GM12872 (cell line): ENCODE measurements at regions not wholly inside any gene's neighbourhood (a gene's known extent, or its start where the extent isn't known, plus 50 kb on each side); places are given as distances from the start of the nearest gene placed in this dataset.

Experiments
- TF ChIP-seq, protein P1 (sequence below): IDR thresholded peaks from 3 replicates; pipeline ENCODE4 v1.5.1; 2011; ENCODE audit warnings: low read depth, mild to moderate bottlenecking, low read length, moderate library complexity; ENCODE audit not compliant: insufficient read depth

DNA sequence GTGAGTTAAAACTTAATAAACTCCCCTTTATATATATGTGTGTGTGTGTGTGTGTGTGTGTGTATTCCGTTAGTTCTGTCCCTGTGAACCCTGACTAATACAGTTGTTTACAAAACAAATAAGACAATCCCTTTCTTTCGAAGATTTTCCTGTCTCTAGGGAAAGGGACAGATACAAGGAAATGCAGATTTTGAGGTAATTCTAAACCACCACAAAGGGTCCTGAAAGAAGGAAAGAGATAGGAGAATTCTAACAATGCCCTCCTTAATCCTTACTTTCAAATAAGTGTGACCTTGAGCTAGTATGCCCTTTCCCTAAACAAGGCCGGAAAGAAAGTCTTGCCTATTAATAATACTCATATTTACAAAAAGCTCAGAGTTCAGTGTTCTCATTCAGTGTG, 164.8 kb upstream of the COL11A1 start:
- TF ChIP-seq, protein P1, sequence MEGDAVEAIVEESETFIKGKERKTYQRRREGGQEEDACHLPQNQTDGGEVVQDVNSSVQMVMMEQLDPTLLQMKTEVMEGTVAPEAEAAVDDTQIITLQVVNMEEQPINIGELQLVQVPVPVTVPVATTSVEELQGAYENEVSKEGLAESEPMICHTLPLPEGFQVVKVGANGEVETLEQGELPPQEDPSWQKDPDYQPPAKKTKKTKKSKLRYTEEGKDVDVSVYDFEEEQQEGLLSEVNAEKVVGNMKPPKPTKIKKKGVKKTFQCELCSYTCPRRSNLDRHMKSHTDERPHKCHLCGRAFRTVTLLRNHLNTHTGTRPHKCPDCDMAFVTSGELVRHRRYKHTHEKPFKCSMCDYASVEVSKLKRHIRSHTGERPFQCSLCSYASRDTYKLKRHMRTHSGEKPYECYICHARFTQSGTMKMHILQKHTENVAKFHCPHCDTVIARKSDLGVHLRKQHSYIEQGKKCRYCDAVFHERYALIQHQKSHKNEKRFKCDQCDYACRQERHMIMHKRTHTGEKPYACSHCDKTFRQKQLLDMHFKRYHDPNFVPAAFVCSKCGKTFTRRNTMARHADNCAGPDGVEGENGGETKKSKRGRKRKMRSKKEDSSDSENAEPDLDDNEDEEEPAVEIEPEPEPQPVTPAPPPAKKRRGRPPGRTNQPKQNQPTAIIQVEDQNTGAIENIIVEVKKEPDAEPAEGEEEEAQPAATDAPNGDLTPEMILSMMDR = no peak

DNA sequence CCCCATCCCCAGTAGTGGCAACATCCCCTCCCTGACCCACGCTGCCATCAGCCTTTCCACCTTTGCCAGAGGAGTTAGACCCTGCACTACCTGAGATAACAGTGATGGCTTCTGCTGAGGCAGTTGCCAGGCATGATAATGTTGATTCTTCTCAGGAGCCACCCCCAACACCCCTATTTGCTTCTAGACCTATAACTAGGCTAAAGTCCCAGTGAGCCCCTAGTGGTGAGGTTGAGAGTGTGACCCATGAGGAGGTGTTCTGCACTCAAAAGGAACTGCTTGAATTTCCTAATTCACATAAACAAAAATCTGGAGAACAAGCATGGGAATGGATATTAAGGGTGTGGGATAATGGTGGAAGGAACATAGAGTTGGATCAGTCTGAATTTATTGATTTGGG, 159.6 kb upstream of the COL11A1 start:
- TF ChIP-seq, protein P1 = peak; percentile 44

DNA sequence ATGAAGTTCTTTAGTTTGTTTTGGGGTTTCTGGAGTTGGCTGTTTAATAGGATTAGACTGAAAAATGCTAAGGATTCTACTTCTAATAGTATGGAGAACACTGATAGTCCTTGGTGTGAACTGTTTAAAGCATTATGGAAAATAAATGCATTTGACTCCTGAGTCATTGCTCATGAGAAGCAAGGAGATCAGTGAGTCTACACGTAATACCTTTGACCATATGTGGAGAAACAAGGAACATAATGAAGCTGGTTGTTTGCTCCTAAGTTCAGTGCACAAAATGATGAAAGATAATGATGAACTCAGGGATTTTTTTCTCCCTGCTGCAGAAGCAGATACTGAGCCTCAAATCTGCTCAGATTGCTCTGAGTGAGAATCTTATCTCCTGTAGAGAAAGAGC, 158.9 kb upstream of the COL11A1 start:
- TF ChIP-seq, protein P1 = no peak

DNA sequence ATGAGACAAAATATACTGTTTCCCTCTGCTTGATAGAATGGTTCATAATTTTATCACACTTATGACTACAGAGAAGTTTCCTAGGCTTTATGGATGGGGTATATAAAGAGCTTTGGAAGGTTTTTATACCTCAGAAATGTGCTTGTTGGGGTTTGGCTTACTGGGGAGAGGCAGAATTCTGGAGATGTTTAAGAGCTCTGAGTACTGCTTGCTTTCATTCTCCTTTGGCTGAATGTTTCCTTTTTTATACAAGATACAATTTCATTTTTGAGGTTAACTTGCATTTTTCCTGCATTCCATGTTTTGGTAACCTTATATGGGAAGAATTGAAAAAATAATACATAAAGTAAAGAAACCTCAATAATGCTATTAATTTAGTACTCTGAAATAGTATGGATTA, 157.7 kb upstream of the COL11A1 start:
- TF ChIP-seq, protein P1 = no peak

DNA sequence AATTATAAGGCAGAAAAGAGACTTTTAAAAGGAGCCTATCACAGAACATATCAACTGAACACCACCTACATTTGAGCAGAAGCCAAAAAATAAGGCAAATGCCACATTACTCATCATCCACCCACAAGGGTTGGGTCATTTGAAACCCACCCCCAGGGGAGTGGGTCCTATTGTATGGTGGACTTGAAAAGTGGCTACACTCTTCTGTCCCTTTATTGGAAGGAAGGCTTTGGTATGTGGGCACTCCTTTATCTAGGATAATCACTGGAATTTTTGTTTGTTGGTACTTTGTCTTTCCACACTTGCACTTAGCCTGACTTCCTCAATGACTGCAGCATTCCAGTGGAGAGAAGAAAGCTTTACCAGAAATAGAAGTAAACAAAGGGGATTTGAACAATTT, 157.2 kb upstream of the COL11A1 start:
- TF ChIP-seq, protein P1 = no peak

DNA sequence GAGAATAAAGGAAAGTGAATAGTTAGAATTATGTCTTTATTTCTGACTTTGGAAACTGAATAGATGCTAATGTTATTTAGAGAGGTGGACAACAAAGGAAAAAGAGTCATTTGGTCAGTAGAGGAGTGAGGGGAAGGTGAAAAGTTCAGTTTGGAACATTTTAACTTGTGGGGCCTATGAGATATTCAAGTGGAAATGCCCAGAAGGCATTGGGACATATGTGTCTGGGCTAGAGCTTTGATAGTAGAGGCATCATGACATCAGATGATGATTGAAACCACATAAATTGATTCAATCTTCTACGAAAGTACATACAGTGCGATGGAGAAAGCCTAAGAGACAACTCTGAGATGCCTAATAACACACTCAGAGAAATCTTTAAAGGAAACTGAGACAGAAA, 151.7 kb upstream of the COL11A1 start:
- TF ChIP-seq, protein P1 = no peak

DNA sequence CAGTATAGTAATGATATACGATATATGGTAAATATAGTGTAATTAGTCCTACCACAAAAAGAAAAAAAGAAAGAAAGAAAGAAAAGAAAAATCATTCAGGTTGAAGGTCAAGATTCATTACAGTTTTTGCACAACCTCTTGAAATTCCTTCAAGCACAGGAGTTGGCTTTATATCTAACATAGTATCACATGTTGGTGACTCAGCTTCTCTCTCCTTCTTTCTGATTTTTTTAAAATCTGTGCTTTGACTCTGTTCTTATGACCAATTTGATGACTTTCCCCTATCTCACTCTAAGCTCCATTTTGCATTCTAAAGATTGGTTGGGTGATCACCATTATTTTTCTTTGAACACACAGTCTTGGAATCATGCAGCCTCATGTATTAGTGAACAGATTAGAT, 148.2 kb upstream of the COL11A1 start:
- TF ChIP-seq, protein P1 = no peak

DNA sequence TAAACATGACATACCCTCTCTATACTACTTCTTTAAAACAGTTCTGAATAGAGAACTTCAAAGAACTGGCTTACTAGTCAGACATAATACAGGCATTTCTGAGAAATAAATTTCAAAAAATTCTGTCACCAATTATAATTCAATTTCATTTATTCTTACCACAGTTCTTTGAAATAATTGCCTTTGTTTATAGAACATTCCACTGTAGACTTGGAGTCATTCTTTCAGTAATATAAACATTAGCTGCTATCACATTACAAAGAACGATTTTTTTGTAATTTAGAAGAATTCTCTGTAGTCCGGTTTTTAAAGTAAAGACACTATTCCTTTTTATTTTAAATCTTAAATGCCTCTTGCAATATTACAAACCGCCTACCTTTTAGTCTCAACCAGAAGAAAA, 146.4 kb upstream of the COL11A1 start:
- TF ChIP-seq, protein P1 = no peak
